D721Med (cell line): ENCODE measurements at regions not wholly inside any gene's neighbourhood (a gene's known extent, or its start where the extent isn't known, plus 50 kb on each side); places are given as distances from the start of the nearest gene placed in this dataset.

Experiments
- DNase-seq: peaks from one replicate; pipeline ENCODE4 v3.0.0; 2011; ENCODE audit warnings: low spot score; ENCODE audit not compliant: insufficient read length
- FAIRE-seq: peaks from 2 replicates; lab custom pipeline; 2011; peaks lifted over from hg19 to GRCh38; lab: Jason Lieb, UNC
- CTCF ChIP-seq: IDR thresholded peaks from 2 replicates; pipeline ENCODE4 v1.5.1; 2012; ENCODE audit warnings: mild to moderate bottlenecking, control low read depth; ENCODE audit not compliant: insufficient read depth; ENCODE audit errors: missing control alignments

- no peak for TF ChIP-seq CTCF
- no peak for DNase-seq
- no peak for FAIRE-seq
Measured at GRCh38 chr4:180695851-180696250, 1547.4 kb upstream of the TENM3 start.

GRCh38 chr4:180696460-180697092 lies 1546.6 kb upstream of the TENM3 start:
- TF ChIP-seq CTCF, result no peak
- DNase-seq (no peak), FAIRE-seq (no peak)

- TF ChIP-seq CTCF, result no peak
- no peak for DNase-seq
- FAIRE-seq, result no peak
Measured at GRCh38 chr4:180698550-180699195, 1544.5 kb upstream of the TENM3 start.

GRCh38 chr4:180706766-180707165 lies 1536.4 kb upstream of the TENM3 start:
- FAIRE-seq, result no peak
- DNase-seq, result no peak
- no peak for TF ChIP-seq CTCF

GRCh38 chr4:180710628-180711337 lies 1532.4 kb upstream of the TENM3 start:
- FAIRE-seq (no peak), DNase-seq (no peak)
- TF ChIP-seq CTCF, result no peak

- no peak for DNase-seq
- FAIRE-seq, result no peak
- no peak for TF ChIP-seq CTCF
Measured at GRCh38 chr4:180717451-180718033, 1525.7 kb upstream of the TENM3 start.

- DNase-seq (no peak), FAIRE-seq (no peak)
- no peak for TF ChIP-seq CTCF
Measured at GRCh38 chr4:180721356-180721755, 1521.8 kb upstream of the TENM3 start.
